DND-41 (cell line): ENCODE measurements at regions not wholly inside any gene's neighbourhood (a gene's known extent, or its start where the extent isn't known, plus 50 kb on each side); places are given as distances from the start of the nearest gene placed in this dataset.

Experiments used
- ATAC-seq: fragments of 200-7000 bp; cut with Tn5 transposase; 3 replicates; pipeline ENCODE4 v1.9.1; 2021; ENCODE audit warnings: low read depth; ENCODE audit not compliant: insufficient read depth
- DNase-seq: peaks from one replicate; pipeline ENCODE4 v3.0.0-alpha.2; 2020
- H2AFZ ChIP-seq: 2 replicates; pipeline ENCODE4 v1.6.0; 2012; ENCODE audit warnings: low read depth, low read length
- H3K27ac ChIP-seq: 2 replicates; pipeline ENCODE4 v1.5.1; 2012; ENCODE audit warnings: low read length, inconsistent platforms
- H3K27me3 ChIP-seq: fragments of 200-600 bp; sonication (generic); 2 replicates; pipeline ENCODE4 v1.6.0; 2012; ENCODE audit warnings: low read length, mild to moderate bottlenecking, inconsistent platforms; ENCODE audit not compliant: insufficient read depth, poor library complexity
- H3K36me3 ChIP-seq: 2 replicates; pipeline ENCODE4 v1.5.1; 2012; ENCODE audit warnings: low read length, inconsistent platforms; ENCODE audit not compliant: insufficient read depth
- H3K4me1 ChIP-seq: 2 replicates; pipeline ENCODE4 v1.5.1; 2012; ENCODE audit warnings: mild to moderate bottlenecking, low read length; ENCODE audit not compliant: insufficient read depth
- H3K4me2 ChIP-seq: 2 replicates; pipeline ENCODE4 v1.6.0; 2012; ENCODE audit warnings: mild to moderate bottlenecking, moderate library complexity, low read length, inconsistent platforms; ENCODE audit not compliant: insufficient read depth
- H3K4me3 ChIP-seq, 2 experiments: fragments of 200-600 bp in 1 of 2; shearing (Covaris generic) in 1 of 2; 2 replicates each; pipeline ENCODE4 v1.5.1; 2012 to 2016; ENCODE audit warnings: inconsistent platforms in 2 of 2, low read length in 2 of 2, mild to moderate bottlenecking in 2 of 2, low read depth in 1 of 2, moderate library complexity in 1 of 2
- H3K79me2 ChIP-seq: 2 replicates; pipeline ENCODE4 v1.6.0; 2012; ENCODE audit warnings: low read length, inconsistent platforms; ENCODE audit not compliant: insufficient read depth
- H3K9ac ChIP-seq: 2 replicates; pipeline ENCODE4 v1.6.0; 2012; ENCODE audit warnings: low read depth, mild to moderate bottlenecking, inconsistent platforms, low read length, moderate library complexity
- H3K9me3 ChIP-seq: 2 replicates; pipeline ENCODE4 v1.5.1; 2012; ENCODE audit warnings: low read length, moderate library complexity, mild to moderate bottlenecking, inconsistent platforms; ENCODE audit not compliant: insufficient read depth, severe bottlenecking
- H4K20me1 ChIP-seq: 2 replicates; pipeline ENCODE4 v1.6.0; 2012; ENCODE audit warnings: low read length; ENCODE audit not compliant: insufficient read depth
- CTCF ChIP-seq: IDR thresholded peaks from 2 replicates; pipeline ENCODE4 v1.5.1; 2012; ENCODE audit warnings: borderline replicate concordance, low read length, moderate library complexity, mild to moderate bottlenecking; ENCODE audit not compliant: poor library complexity, severe bottlenecking; ENCODE audit errors: extremely low read depth
- EZH2 ChIP-seq: IDR thresholded peaks from 3 replicates; pipeline ENCODE4 v1.6.1; 2012; ENCODE audit warnings: borderline replicate concordance, low read depth, mild to moderate bottlenecking, moderate library complexity, low read length, inconsistent platforms; ENCODE audit not compliant: severe bottlenecking

GRCh38 chr12:38158428-38159091 lies 158.0 kb upstream of the ALG10B start:
- no peak overlapping the region for H3K4me3 ChIP-seq
- H3K9ac ChIP-seq = no peak overlapping the region
- H3K27ac ChIP-seq = no peak overlapping the region
- H3K4me1 ChIP-seq = no peaks in the 10 kb centered on the region
- no peak overlapping the region for H2AFZ ChIP-seq
- no peaks in the 10 kb centered on the region for H3K36me3 ChIP-seq
- H3K4me2 ChIP-seq = no peak overlapping the region
- H3K27me3 ChIP-seq = no peaks in the 10 kb centered on the region
- H3K9me3 ChIP-seq = peaks cover 41% of the 10 kb centered on the region
- TF ChIP-seq EZH2 (no peak), CTCF (no peak)
- ATAC-seq = no peak
- no peak for DNase-seq
- no peaks in the 10 kb centered on the region for H3K79me2 ChIP-seq
- no peaks in the 10 kb centered on the region for H4K20me1 ChIP-seq

- no peak overlapping the region for H2AFZ ChIP-seq
- ATAC-seq = no peak
- no peak overlapping the region for H3K4me3 ChIP-seq
- no peaks in the 10 kb centered on the region for H3K27me3 ChIP-seq
- H3K4me1 ChIP-seq = no peaks in the 10 kb centered on the region
- H3K9ac ChIP-seq = no peak overlapping the region
- H3K36me3 ChIP-seq = no peaks in the 10 kb centered on the region
- no peak overlapping the region for H3K27ac ChIP-seq
- TF ChIP-seq CTCF = no peak
- TF ChIP-seq EZH2 = no peak
- H3K9me3 ChIP-seq = peaks cover 41% of the 10 kb centered on the region
- DNase-seq = no peak
- H4K20me1 ChIP-seq = no peaks in the 10 kb centered on the region
- H3K79me2 ChIP-seq = no peaks in the 10 kb centered on the region
- no peak overlapping the region for H3K4me2 ChIP-seq
These were observed 157.5 kb upstream of the ALG10B start for GRCh38 chr12:38159092-38159551.

GRCh38 chr12:38159591-38160317 lies 156.8 kb upstream of the ALG10B start:
- no peak for DNase-seq
- Histone ChIP-seq H3K4me1 (no peaks in the 10 kb centered on the region), H4K20me1 (no peaks in the 10 kb centered on the region), H2AFZ (no peak overlapping the region), H3K79me2 (no peaks in the 10 kb centered on the region), H3K4me2 (no peak overlapping the region), H3K36me3 (no peaks in the 10 kb centered on the region), H3K27ac (no peak overlapping the region), H3K4me3 (no peak overlapping the region), H3K27me3 (no peaks in the 10 kb centered on the region), H3K9me3 (peaks cover 39% of the 10 kb centered on the region), H3K9ac (no peak overlapping the region)
- no peak for TF ChIP-seq EZH2
- TF ChIP-seq CTCF = no peak
- ATAC-seq = no peak
